DMS153 (cell line): ENCODE measurements at regions not wholly inside any gene's neighbourhood (a gene's known extent, or its start where the extent isn't known, plus 50 kb on each side); places are given as distances from the start of the nearest gene placed in this dataset.
A peak's percentile ranks its signal among the peaks of the same experiment; 100 is the strongest.

ENCODE experiments used
- DNase-seq: peaks from one replicate; lab custom pipeline; 2025; lab: John Stamatoyannopoulos, UW

- DNase-seq, result no peak
Observed at GRCh38 chr13:102993348-102993747, 72.9 kb downstream of the SLC10A2 start.

- no peak for DNase-seq
Observed at GRCh38 chr13:102984210-102984609, 82.0 kb downstream of the SLC10A2 start.

- no peak for DNase-seq
Observed at GRCh38 chr13:102983496-102983895, 82.7 kb downstream of the SLC10A2 start.

GRCh38 chr13:102980331-102980982, 85.8 kb downstream of the SLC10A2 start:
- no peak for DNase-seq

- DNase-seq, result no peak
Observed at GRCh38 chr13:102978168-102978567, 88.0 kb downstream of the SLC10A2 start.

- DNase-seq, result no peak
Observed at GRCh38 chr13:102977471-102977870, 88.7 kb downstream of the SLC10A2 start.

GRCh38 chr13:102974317-102975087, 91.7 kb downstream of the SLC10A2 start:
- DNase-seq, result no peak

- DNase-seq, result no peak
Observed at GRCh38 chr13:102972191-102972590, 94.0 kb downstream of the SLC10A2 start.

- DNase-seq, result no peak
Observed at GRCh38 chr13:102970542-102970941, 95.7 kb downstream of the SLC10A2 start.

- no peak for DNase-seq
Observed at GRCh38 chr13:102968572-102969228, 97.5 kb downstream of the SLC10A2 start.

GRCh38 chr13:102965802-102966201, 100.4 kb downstream of the SLC10A2 start:
- no peak for DNase-seq

- DNase-seq, result no peak
Observed at GRCh38 chr13:102962430-102962829, 103.8 kb downstream of the SLC10A2 start.

- no peak for DNase-seq
Observed at GRCh38 chr13:102960959-102961358, 105.3 kb downstream of the SLC10A2 start.

- DNase-seq, result no peak
Observed at GRCh38 chr13:102956449-102956848, 109.8 kb downstream of the SLC10A2 start.

- DNase-seq, result no peak
Observed at GRCh38 chr13:102954350-102954749, 108.5 kb downstream of the ERCC5 start.

- DNase-seq, result no peak
Observed at GRCh38 chr13:102951808-102952207, 106.0 kb downstream of the ERCC5 start.

GRCh38 chr13:102947745-102948405, 102.0 kb downstream of the ERCC5 start:
- DNase-seq, result no peak

- DNase-seq, result no peak
Observed at GRCh38 chr13:102945886-102946285, 100.1 kb downstream of the ERCC5 start.

GRCh38 chr13:102945324-102945815, 99.5 kb downstream of the ERCC5 start:
- peak; percentile 4 for DNase-seq

GRCh38 chr13:102944821-102945220, 99.0 kb downstream of the ERCC5 start:
- DNase-seq, result no peak

- no peak for DNase-seq
Observed at GRCh38 chr13:102940770-102941169, 94.9 kb downstream of the ERCC5 start.

GRCh38 chr13:102940143-102940542, 94.3 kb downstream of the ERCC5 start:
- DNase-seq, result no peak
